Epithelial cell of proximal tubule (primary cell): ENCODE measurements at regions not wholly inside any gene's neighbourhood (a gene's known extent, or its start where the extent isn't known, plus 50 kb on each side); places are given as distances from the start of the nearest gene placed in this dataset.

Experiments used
- DNase-seq: peaks from one replicate; pipeline ENCODE4 v3.0.0-alpha.2; 2011; ENCODE audit warnings: low read depth
- H3K4me3 ChIP-seq: 2 replicates; pipeline ENCODE4 v1.5.1; 2011; ENCODE audit warnings: low read depth, mild to moderate bottlenecking, low read length
- CTCF ChIP-seq: conservative IDR thresholded peaks from 2 replicates; pipeline ENCODE4 v1.5.1; 2012; ENCODE audit warnings: low read depth, mild to moderate bottlenecking, low read length

GRCh38 chr14:65228956-65229747 is 126.8 kb upstream of the MAX start:
- DNase-seq, result no peak
- TF ChIP-seq CTCF, result no peak
- peak overlapping the region; percentile 37 for H3K4me3 ChIP-seq

GRCh38 chr14:65229748-65230728 is 127.7 kb upstream of the MAX start:
- peak overlapping the region; percentile 37 for H3K4me3 ChIP-seq
- no peak for TF ChIP-seq CTCF
- no peak for DNase-seq

DNA sequence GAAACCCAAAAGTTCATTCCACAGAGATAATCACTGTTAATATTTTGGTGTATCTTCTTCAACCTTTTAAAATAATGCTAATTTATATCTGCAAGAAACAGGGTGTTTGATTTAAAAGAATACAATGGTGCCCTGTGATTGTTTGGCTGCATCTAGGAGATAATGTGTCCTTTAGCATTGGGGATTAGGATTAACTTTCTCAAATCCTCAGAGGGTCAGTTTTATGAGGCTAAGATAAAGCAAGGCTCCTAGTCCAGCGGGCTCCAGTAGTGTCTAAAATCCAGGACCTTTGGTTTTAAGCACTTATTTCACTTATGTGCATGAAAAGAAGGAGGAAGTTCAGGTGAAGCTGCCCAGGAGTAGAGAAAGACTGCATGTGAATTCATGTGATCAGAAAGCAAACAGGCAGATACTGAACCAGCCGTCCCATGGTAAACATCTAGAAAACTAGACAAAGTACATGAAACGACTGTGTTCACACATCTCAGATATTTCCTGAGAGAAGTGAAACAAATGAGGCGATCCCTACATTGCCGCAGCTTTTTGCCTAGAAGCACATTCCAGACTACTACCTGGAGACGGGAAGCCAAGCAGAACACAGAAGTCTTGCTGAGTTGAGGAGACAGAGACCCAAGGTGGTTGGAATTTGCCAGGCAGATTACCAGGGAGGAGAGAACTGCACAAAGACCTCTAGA is 129.1 kb upstream of the MAX start:
- no peak overlapping the region for H3K4me3 ChIP-seq
- no peak for DNase-seq
- TF ChIP-seq CTCF, result no peak

DNA sequence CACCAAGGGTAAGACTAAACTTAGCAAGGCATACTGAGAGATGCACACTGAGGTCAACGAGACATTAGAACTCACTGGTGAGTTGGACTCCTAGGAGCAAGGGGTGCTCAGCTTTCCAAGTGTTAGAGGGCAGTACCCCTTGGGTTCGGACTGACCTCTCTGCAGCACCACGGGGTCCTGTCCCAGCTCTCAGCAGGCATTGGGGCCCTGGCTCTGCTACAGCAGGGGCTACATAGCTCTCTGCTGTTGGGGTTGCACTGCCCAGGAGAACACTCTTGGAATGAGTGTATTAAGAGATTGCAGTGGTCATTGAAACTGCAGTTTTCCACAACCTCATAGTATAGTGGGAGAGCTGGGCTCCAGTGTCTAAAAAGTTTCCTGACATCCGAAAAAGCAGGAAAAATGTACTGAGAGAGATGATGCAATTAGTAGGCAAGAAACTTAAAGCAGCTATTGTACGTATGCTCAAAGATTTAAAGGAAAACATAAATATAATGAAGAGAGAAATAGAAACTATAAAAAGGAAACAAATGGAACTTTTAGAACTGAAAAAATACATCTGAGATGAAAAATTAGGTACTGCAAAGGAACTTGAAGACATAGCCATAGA is 132.5 kb upstream of the MAX start:
- H3K4me3 ChIP-seq, result no peak overlapping the region
- DNase-seq, result no peak
- no peak for TF ChIP-seq CTCF

GRCh38 chr14:65237023-65237814 is 134.9 kb upstream of the MAX start:
- DNase-seq, result no peak
- H3K4me3 ChIP-seq, result no peak overlapping the region
- no peak for TF ChIP-seq CTCF

GRCh38 chr14:65237941-65238340 is 135.6 kb upstream of the MAX start:
- TF ChIP-seq CTCF, result no peak
- no peak overlapping the region for H3K4me3 ChIP-seq
- no peak for DNase-seq
